SK-N-MC (cell line): ENCODE measurements at regions not wholly inside any gene's neighbourhood (a gene's known extent, or its start where the extent isn't known, plus 50 kb on each side); places are given as distances from the start of the nearest gene placed in this dataset.

Experiments used
- DNase-seq: peaks from one replicate; pipeline ENCODE4 v3.0.0-alpha.2; 2011; ENCODE audit warnings: low read depth, low spot score
- H3K27ac ChIP-seq: fragments of 200-600 bp; sonication (generic); 2 replicates; pipeline ENCODE4 v1.5.1; 2016; ENCODE audit warnings: mixed run types
- H3K36me3 ChIP-seq: fragments of 200-600 bp; sonication (generic); 2 replicates; pipeline ENCODE4 v1.6.1; 2017; ENCODE audit warnings: antibody characterized with exemption, low read length, mixed read lengths; ENCODE audit not compliant: insufficient read depth
- H3K4me3 ChIP-seq: fragments of 200-600 bp; sonication (generic); 2 replicates; pipeline ENCODE4 v1.5.1; 2016
- H3K9ac ChIP-seq: fragments of 200-600 bp; sonication (generic); 2 replicates; pipeline ENCODE4 v1.8.0; 2017; ENCODE audit warnings: mixed run types, mixed read lengths; ENCODE audit not compliant: insufficient read length
- H3K9me3 ChIP-seq: fragments of 200-600 bp; sonication (generic); 2 replicates; pipeline ENCODE4 v1.6.1; 2017; ENCODE audit warnings: low read depth, mild to moderate bottlenecking, antibody characterized with exemption, low read length, moderate library complexity, mixed read lengths
- EZH2 ChIP-seq: fragments of 200-600 bp; sonication (generic); IDR thresholded peaks from one replicate; pipeline ENCODE4 v1.6.1; 2017; ENCODE audit warnings: antibody characterized with exemption
- FOXP2 ChIP-seq: optimal IDR thresholded peaks from 2 replicates; pipeline ENCODE3; 2011; ENCODE audit warnings: mild to moderate bottlenecking, moderate library complexity; ENCODE audit not compliant: insufficient read depth; ENCODE audit errors: extremely low read length, control extremely low read depth
- POLR2AphosphoS5 ChIP-seq: IDR thresholded peaks from 2 replicates; pipeline ENCODE4 v1.6.1; 2012; ENCODE audit warnings: mild to moderate bottlenecking, low read depth, low read length, borderline replicate concordance

DNA sequence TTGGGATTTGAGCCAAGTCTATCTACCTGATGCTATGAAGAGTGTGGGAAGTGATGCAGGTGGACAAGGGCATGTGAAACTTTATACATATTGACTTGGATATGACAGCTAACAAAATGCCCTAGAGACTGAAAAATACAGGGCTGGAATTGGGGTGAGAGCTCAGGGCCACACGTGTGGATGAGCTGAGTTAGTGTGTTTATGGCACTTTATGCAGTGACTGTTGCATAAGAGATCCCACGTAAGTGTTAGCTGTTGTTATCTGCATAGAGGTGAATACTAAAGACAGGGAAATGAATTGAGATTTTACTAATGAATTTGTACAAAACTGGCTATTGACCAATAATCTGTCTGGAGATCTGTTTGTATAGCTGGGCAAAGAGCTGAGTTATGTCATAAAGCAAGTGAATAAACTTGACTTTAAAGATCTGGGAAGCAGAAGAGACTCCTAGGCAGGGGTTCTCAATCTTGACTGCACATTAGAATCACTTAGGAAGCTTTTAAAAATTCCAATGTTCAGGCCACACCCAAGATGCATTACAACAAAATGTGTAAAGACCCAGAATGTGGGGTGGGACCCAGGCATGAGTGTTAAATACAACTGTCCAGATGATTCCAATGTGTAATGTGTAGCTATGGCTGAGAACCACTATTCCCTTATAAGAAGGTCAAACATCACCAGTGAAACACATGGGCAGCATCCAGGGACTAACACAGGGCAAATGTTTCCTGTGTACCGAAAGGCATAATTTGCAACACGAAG is 74.2 kb upstream of the STK17B start:
- H3K4me3 ChIP-seq = peak overlapping the region; percentile 50; the same call in 1 of the 2 replicates
- DNase-seq = no peak
- H3K9me3 ChIP-seq = no peaks in the 10 kb centered on the region
- TF ChIP-seq FOXP2 (no peak), EZH2 (no peak), POLR2AphosphoS5 (no peak)
- no peaks in the 10 kb centered on the region for H3K36me3 ChIP-seq
- H3K27ac ChIP-seq = peak overlapping the region; percentile 91
- no peak overlapping the region for H3K9ac ChIP-seq

DNA sequence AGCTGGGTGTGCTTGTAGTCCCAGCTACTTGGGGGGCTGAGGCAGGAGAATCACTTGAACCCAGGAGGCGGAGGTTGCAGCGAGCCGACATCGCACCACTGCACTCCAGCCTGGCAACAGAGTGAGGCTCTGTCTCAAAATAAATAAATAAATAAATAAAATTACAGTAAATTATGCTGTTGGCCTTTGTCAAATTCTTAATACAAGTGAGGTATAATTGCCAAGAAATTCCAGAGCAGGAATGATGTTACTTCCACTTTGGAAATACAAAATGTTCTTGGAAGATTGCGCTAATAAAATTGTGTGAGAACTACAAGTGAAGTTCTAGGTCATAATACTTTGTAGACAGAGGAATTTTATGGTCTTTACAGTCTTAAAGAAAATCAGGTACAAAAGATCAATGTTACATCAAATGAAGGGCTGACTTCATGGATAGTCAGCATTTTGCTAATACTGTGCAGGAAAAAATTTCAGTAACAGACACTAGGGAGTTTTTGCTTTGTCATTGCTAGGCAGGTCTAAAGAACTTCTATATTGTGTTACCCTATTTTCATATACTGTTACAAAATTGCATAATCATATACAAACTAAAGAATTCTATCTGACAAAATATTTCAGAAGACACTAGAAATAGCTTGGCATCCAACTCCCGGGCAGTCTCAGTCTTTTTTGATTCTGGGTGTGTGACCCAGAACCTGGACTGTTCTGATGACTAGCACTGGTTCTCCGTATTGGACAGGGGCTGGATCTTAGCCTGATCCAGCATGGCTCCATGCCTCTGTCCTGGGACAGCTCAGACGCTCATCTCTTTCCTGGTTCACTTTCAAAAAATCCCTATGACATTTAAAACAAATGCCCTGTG is 76.0 kb upstream of the STK17B start:
- no peak overlapping the region for H3K4me3 ChIP-seq
- DNase-seq = no peak
- H3K36me3 ChIP-seq = no peaks in the 10 kb centered on the region
- peak overlapping the region; percentile 48 for H3K27ac ChIP-seq
- no peak for TF ChIP-seq FOXP2
- no peak for TF ChIP-seq POLR2AphosphoS5
- no peak for TF ChIP-seq EZH2
- no peak overlapping the region for H3K9ac ChIP-seq
- H3K9me3 ChIP-seq = no peaks in the 10 kb centered on the region

DNA sequence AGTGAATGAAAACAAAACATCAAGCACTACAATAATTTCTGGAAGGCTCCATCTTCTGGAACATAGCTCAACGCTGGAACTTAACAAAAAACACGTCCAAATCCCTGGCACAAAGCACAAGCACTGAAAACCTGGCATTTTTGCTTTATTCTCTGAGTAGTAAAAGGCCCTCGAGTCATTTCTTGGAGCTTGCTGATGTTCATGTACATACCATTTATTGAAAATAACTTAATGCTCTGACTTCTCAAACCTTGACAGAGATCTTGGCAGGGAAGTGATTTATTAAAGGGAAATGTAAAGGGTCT is 76.5 kb upstream of the STK17B start:
- Histone ChIP-seq H3K36me3 (no peaks in the 10 kb centered on the region), H3K4me3 (no peak overlapping the region), H3K9me3 (no peaks in the 10 kb centered on the region), H3K9ac (no peak overlapping the region), H3K27ac (peak overlapping the region; percentile 48)
- DNase-seq = no peak
- TF ChIP-seq POLR2AphosphoS5 (no peak), EZH2 (no peak), FOXP2 (no peak)

DNA sequence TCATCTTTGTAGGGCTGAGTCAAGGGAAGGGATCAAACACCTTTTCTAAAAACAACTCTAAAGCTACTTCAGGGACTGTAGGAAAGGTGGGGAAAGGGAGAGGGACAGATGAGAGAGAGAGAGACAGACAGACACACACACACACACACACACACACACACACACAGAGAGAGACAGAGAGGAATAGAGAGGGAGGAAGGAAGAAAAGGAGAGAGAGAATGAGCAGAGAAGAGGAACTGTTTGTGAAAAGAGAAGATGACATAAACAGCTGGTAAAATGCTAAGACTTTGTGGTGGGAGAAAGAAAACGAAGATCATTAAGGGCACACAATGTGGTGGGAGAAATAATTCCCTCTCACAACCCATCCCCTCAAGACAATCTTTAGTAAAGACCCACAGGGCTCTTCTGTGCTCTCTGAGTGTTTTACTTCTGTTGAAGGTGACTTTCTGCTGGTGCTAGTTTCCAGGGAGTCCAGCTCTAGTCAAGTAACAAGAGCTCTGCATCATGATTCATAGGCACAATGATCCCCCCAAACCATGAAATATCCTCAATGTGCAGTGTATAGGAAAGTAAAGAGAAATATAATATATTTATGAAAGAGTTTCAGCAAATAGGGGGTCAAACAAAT is 77.2 kb upstream of the STK17B start:
- H3K9me3 ChIP-seq = no peaks in the 10 kb centered on the region
- no peak overlapping the region for H3K9ac ChIP-seq
- H3K27ac ChIP-seq = peak overlapping the region; percentile 65
- H3K4me3 ChIP-seq = no peak overlapping the region
- H3K36me3 ChIP-seq = no peaks in the 10 kb centered on the region
- no peak for TF ChIP-seq FOXP2
- no peak for DNase-seq

DNA sequence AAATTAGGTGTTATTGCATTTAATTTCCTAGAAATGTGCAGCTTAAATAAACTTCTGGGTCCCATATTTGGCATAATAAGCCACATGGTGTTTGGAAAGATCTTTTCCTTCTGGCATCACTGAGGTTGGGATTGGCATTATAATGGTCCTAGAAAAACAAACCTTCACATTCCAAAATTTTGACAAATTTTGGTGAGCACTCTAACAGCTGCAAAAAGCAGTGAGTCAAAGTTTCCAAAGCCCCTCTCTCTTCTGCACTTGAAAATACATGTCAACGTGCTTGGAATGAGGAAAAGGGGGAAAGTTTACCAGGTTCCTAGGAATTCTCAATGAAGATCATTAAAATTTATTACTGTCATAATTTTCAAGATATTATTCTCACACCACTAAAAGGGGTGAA is 77.8 kb upstream of the STK17B start:
- Histone ChIP-seq H3K9me3 (no peaks in the 10 kb centered on the region), H3K9ac (no peak overlapping the region), H3K36me3 (no peaks in the 10 kb centered on the region), H3K4me3 (no peak overlapping the region), H3K27ac (peak overlapping the region; percentile 65)
- no peak for TF ChIP-seq POLR2AphosphoS5
- TF ChIP-seq FOXP2 = no peak
- no peak for TF ChIP-seq EZH2
- no peak for DNase-seq

DNA sequence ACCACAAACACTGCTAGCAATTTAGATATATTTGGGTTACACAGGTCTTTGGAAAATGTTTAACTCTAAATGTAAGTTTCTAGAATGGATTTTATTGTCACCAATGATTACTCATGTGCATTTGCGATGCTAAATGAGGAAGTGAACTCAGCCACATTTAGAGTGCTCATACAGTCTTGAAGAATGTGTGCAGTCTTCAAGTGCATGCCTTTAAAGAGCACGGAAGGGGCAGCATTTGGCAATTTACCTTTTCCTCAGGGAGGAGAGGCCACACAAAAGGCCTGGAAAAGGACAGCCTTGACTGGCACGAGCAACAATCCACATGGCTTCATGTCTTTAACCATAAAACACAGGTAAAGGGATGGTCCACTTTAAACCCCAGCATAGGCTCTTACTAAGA is 78.5 kb upstream of the STK17B start:
- no peak for DNase-seq
- Histone ChIP-seq H3K27ac (peak overlapping the region; percentile 65; the same call in 1 of the 2 replicates), H3K9me3 (no peaks in the 10 kb centered on the region), H3K4me3 (no peak overlapping the region), H3K9ac (no peak overlapping the region), H3K36me3 (no peaks in the 10 kb centered on the region)
- TF ChIP-seq POLR2AphosphoS5 = no peak
- no peak for TF ChIP-seq EZH2
- TF ChIP-seq FOXP2 = no peak

DNA sequence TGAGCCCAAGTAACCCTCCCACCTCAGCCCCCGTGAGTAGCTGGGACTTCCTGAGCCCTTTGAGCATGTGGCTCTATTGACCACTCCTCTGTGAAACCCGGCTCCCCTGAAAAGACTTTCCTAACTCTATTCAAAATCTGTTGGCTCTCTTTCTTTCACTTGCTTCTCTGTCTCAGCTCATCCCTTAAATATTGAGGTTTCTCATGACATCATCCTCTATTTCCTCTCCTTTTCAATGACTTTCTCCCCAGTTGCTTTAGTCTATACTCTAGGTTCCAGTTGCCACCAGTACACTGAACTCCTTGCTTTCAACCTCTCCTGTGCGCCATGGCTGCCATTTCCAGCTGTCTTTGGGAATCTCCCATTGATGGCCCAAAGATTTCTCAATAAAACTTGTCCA is 79.8 kb upstream of the STK17B start:
- no peaks in the 10 kb centered on the region for H3K9me3 ChIP-seq
- H3K9ac ChIP-seq = no peak overlapping the region
- H3K27ac ChIP-seq = no peak overlapping the region
- TF ChIP-seq FOXP2 (no peak), POLR2AphosphoS5 (no peak), EZH2 (no peak)
- H3K4me3 ChIP-seq = no peak overlapping the region
- DNase-seq = no peak
- H3K36me3 ChIP-seq = no peaks in the 10 kb centered on the region

DNA sequence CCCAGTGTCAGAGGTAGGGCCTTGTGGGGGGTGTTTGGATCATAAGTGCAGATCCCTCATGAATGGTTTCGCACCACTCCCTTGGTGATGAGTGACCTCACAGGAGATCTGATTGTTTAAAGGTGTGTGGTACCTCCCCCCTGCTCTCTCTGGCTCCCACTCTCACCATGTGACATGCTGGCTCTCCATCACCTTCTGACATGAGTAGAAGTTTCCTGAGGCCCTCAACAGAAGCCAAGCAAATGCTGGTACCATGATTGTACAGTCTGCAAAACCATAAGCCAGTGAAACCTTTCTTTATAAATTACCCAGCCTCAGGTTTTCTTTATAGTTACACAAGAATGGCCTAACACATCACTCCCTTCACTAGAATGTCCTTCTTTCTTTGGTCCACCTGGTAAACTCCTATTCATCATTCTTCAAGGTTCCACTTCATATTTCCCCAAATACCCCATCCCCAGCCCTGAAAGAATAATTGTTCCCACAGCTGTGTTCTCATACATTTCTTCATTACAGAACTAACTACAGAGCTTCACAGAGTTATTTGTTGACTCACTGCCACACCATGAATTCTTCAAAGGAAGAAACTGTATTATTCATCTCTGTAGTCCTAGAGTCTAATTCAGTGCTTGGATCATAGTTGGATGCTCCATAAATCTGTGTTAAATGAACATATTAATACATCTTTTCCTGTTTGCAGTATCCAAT is 81.2 kb upstream of the STK17B start:
- no peak overlapping the region for H3K9ac ChIP-seq
- H3K9me3 ChIP-seq = no peaks in the 10 kb centered on the region
- H3K4me3 ChIP-seq = no peak overlapping the region
- H3K36me3 ChIP-seq = 0 out of 2 replicates have a peak, but pooled peaks cover 3% of the 10 kb centered on the region
- H3K27ac ChIP-seq = no peak overlapping the region
- TF ChIP-seq POLR2AphosphoS5 (no peak), EZH2 (no peak), FOXP2 (no peak)
- no peak for DNase-seq
